NCI-H1105 treated with DMSO at 0.1 percent for 48 hours (cell line): ENCODE measurements at regions not wholly inside any gene's neighbourhood (a gene's known extent, or its start where the extent isn't known, plus 50 kb on each side); places are given as distances from the start of the nearest gene placed in this dataset.
A peak's percentile ranks its signal among the peaks of the same experiment; 100 is the strongest.
"Not testable (repeated sequence)": the region's sequence is repeated elsewhere in the genome, so short reads cannot be mapped to it uniquely, and the experiment has no call there.

Source experiments
- DNase-seq: peaks from one replicate; lab custom pipeline; 2025; lab: John Stamatoyannopoulos, UW

GRCh38 chr11:55431541-55431940 is 63.8 kb downstream of the OR4A15 start:
- DNase-seq = not testable (repeated sequence)

- DNase-seq = no peak
These were observed 89.9 kb downstream of the OR4A15 start for GRCh38 chr11:55457641-55458040.

GRCh38 chr11:55459871-55460270 is 92.1 kb downstream of the OR4A15 start:
- DNase-seq = peak; percentile 6

GRCh38 chr11:55474321-55474720 is 79.9 kb upstream of the OR4C15 start:
- no peak for DNase-seq

- no peak for DNase-seq
These were observed 72.9 kb upstream of the OR4C15 start for GRCh38 chr11:55481416-55481815.

GRCh38 chr11:55497068-55497467 is 57.2 kb upstream of the OR4C15 start:
- no peak for DNase-seq

GRCh38 chr11:55501014-55501413 is 53.3 kb upstream of the OR4C15 start:
- no peak for DNase-seq

GRCh38 chr11:55503449-55503848 is 50.8 kb upstream of the OR4C15 start:
- no peak for DNase-seq
